HG03378 (cell line): ENCODE measurements at regions not wholly inside any gene's neighbourhood (a gene's known extent, or its start where the extent isn't known, plus 50 kb on each side); places are given as distances from the start of the nearest gene placed in this dataset.

Experiments
- ATAC-seq: cut with Tn5 transposase; IDR thresholded peaks from one replicate; pipeline ENCODE4 v1.9.1; 2021; ENCODE audit warnings: mild to moderate bottlenecking, moderate library complexity; ENCODE audit not compliant: unreplicated experiment

- no peak for ATAC-seq
Observed at GRCh38 chr4:34732176-34732950, 1512.0 kb downstream of the ARAP2 start.

GRCh38 chr4:34733185-34733941, 1511.0 kb downstream of the ARAP2 start:
- ATAC-seq = no peak

- no peak for ATAC-seq
Observed at GRCh38 chr4:34766935-34767334, 1477.4 kb downstream of the ARAP2 start.

GRCh38 chr4:34767407-34767806, 1476.9 kb downstream of the ARAP2 start:
- no peak for ATAC-seq

GRCh38 chr4:34771632-34772031, 1472.7 kb downstream of the ARAP2 start:
- no peak for ATAC-seq

- ATAC-seq = no peak
Observed at GRCh38 chr4:34790131-34790530, 1454.2 kb downstream of the ARAP2 start.

GRCh38 chr4:34791209-34791608, 1453.1 kb downstream of the ARAP2 start:
- no peak for ATAC-seq

- no peak for ATAC-seq
Observed at GRCh38 chr4:34800953-34801352, 1443.4 kb downstream of the ARAP2 start.

- ATAC-seq = no peak
Observed at GRCh38 chr4:34814266-34814665, 1430.0 kb downstream of the ARAP2 start.

- no peak for ATAC-seq
Observed at GRCh38 chr4:34824515-34824914, 1419.8 kb downstream of the ARAP2 start.

- ATAC-seq = no peak
Observed at GRCh38 chr4:34826660-34827059, 1417.7 kb downstream of the ARAP2 start.

GRCh38 chr4:34845926-34846325, 1398.4 kb downstream of the ARAP2 start:
- ATAC-seq = no peak

GRCh38 chr4:34850421-34850820, 1393.9 kb downstream of the ARAP2 start:
- ATAC-seq = no peak

- no peak for ATAC-seq
Observed at GRCh38 chr4:34850968-34851367, 1393.3 kb downstream of the ARAP2 start.

- ATAC-seq = no peak
Observed at GRCh38 chr4:34851411-34851810, 1392.9 kb downstream of the ARAP2 start.

- ATAC-seq = no peak
Observed at GRCh38 chr4:34854451-34854850, 1389.9 kb downstream of the ARAP2 start.

- ATAC-seq = no peak
Observed at GRCh38 chr4:34861666-34862065, 1382.6 kb downstream of the ARAP2 start.

GRCh38 chr4:34878961-34879360, 1365.4 kb downstream of the ARAP2 start:
- ATAC-seq = no peak

- no peak for ATAC-seq
Observed at GRCh38 chr4:34880246-34880645, 1364.1 kb downstream of the ARAP2 start.

GRCh38 chr4:34891892-34892291, 1352.4 kb downstream of the ARAP2 start:
- ATAC-seq = no peak

GRCh38 chr4:34893382-34893781, 1350.9 kb downstream of the ARAP2 start:
- ATAC-seq = no peak

GRCh38 chr4:34920032-34920431, 1324.3 kb downstream of the ARAP2 start:
- no peak for ATAC-seq
